CD4-positive, alpha-beta T cell treated with Interferon gamma for 1 hour (primary cell): ENCODE measurements at regions not wholly inside any gene's neighbourhood (a gene's known extent, or its start where the extent isn't known, plus 50 kb on each side); places are given as distances from the start of the nearest gene placed in this dataset.

Experiments used
- DNase-seq: peaks from one replicate; pipeline ENCODE4 v3.0.0-alpha.2; 2020

DNA sequence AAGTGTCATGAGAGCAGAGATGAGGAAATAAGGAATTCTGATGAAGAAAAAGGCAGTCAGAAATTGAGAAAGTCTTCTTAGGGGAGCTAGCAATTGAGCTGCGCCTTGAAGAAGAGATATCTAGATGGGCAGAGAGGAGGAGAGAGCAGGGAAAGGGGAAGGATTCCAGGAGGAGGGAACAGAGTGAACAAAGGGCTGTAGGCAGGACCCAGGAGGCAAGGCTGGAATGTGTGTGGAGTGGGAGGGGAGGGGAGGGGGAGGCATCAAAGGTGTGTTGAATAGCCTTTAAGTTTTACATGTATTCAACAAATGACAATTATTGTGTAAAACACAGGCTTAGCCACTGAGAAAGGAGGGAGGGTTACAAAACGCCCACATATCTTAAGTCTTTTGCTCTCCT, 164.5 kb downstream of the TDRD15 start:
- no peak for DNase-seq

DNA sequence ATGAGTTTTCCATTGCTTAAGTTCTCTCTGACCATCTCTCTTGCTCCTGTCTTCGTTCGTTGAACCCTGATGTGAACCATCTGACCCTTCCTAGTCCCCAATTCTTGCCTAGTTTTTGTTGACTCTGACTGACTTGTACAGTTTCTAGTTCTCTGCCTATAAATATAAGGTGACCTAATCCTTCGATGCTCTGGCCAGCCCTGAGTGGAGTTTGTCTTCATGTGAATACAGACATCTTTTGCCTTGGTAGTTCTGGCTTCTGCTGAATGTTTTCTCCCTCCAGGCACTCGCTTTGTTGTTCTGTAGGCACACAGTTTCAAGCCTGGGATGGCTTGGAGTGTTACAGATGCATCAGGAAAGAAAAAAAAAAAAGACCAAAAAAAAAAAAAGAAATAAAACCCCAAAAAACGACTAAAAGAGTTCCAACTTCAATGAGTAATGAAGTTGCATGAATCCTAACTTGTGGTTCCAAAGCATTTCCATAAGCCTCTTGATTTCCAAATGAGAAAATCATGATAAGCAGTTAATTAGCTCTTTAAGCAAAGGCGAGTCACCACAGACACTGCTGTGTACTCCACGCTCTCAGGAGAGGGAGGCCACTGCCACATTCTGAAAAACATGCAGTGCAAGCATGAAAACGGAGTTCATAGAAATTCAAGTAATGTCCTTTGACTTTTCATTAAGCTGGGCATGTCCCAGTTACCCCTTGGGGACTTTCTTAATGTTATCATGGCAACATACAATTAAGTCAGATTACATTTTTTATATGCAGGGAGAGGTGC, 165.2 kb downstream of the TDRD15 start:
- DNase-seq = no peak

GRCh38 chr2:21289551-21289950, 165.8 kb downstream of the TDRD15 start:
- DNase-seq = no peak

- DNase-seq = no peak
Observed at GRCh38 chr2:21289989-21290388, 166.2 kb downstream of the TDRD15 start.

- DNase-seq = no peak
Observed at GRCh38 chr2:21291426-21291825, 167.7 kb downstream of the TDRD15 start.

DNA sequence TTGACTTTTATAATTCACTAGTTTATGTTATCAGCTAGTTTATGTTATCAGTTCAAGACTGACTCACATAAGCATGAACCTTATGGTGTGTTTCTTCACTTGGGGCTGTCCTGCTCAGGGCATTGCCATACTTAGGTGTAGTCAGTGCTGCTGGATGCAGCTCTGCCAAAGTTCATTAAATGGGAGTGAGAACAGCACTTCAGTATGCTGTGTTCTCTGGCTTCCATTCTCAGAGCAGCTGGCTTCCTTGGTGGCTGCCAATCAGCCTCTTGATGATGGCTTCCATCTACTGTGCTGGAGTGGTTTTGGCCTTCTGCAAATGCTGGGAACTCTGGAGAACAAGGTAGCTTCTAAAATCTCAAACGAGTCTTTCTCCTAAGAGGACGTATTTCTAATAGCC, 170.7 kb downstream of the TDRD15 start:
- no peak for DNase-seq

DNA sequence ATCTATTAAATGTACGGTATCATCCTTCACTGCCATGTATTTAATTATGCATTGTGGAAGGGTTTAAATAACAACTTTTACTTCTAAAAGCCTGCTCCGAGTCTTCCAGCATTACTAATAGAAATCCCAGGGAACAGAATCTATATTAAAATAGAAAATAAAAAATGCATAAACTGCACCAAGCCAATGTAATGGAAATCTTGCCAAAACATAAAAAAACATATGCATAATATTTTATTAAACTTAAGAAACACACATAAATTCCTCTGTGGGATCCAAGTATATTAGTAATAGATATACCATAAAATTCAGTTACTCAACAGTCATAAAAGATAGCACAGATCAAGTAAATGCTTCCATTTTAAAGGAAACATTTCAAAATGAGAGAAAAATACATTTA, 175.6 kb downstream of the TDRD15 start:
- DNase-seq = no peak

GRCh38 chr2:21301871-21302455, 178.2 kb downstream of the TDRD15 start:
- no peak for DNase-seq

DNA sequence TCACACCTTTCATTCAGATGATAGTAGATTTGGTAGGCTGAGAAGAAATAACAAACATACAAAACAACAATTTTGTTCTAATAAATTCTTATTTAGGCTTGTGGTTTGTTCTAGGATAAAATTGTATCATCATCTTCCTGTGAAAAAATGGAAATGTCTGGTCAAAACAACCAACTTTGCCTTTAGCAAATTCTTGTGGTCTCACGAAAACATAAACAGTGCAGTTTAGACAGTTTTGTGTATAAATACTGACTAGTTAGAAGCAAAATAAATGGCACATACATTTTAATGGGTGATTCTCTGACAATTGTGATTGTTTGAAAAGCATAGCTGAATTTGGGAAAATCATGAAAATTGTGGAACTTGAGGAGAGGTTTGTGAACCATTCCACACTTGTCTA, 180.1 kb downstream of the TDRD15 start:
- DNase-seq = no peak

GRCh38 chr2:21305581-21305980, 181.8 kb downstream of the TDRD15 start:
- DNase-seq = no peak

DNA sequence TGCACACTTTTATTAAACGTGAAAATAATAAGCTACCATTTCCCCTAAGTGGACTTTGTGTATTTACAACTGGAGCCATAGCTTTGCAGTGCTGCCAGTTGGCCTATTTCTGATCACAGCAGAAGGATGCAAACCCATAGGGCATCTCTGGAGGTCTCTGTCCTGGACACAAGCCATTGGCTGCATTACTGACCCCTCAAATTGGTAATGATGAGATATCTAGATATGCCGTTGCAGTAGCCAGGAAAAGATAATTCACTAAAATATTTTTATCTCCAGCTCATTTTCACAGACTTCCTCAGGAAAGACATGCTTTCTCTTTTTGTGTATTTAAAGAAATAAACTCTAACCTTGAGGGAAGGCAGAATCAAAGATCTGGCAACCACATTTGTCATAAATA, 182.5 kb downstream of the TDRD15 start:
- no peak for DNase-seq

- no peak for DNase-seq
Observed at GRCh38 chr2:21307037-21307436, 183.3 kb downstream of the TDRD15 start.

GRCh38 chr2:21310493-21310892, 186.7 kb downstream of the TDRD15 start:
- DNase-seq = no peak

DNA sequence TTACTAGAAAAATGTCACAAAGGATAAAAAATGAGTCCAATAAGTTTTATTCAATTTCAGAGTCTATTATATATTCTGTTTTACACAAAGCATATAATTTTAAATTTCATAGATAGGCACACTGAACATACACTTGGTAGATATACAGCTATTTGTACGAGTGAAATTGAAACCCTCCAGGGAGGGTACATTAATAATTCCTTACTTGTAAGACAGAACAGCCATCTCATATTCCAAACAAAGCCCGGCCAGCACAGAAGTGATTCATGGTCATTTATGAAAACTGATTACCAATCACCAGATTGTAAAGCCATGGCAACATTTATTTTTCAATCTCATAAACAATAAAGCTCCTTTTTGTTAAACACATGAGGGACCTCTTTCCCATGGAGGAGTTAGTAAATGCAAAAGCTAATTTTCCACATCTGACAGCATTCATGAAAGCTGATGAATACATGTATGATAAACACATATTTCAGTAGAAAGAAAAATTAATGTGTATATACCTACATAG, 190.6 kb downstream of the TDRD15 start:
- DNase-seq = no peak

DNA sequence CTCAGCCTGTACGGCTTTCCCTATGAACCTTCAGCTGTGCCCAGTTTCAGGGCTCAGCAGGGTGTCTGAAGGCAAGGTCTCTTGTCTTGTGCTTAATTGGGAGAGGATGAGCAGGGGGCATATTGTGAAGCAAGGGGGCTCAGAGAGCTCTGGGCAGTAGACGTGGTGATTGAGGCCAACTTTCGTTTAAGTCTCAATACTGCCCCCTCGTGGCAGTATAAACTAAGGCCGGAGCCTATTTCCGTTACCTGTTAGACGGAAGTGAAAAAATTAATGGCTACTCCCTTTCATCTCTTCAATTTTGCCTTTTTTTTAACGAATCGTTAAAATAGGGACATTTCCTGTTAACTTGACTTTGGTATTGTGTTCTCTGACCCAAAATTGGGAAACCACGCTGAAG, 193.4 kb downstream of the TDRD15 start:
- DNase-seq = peak; percentile 7

DNA sequence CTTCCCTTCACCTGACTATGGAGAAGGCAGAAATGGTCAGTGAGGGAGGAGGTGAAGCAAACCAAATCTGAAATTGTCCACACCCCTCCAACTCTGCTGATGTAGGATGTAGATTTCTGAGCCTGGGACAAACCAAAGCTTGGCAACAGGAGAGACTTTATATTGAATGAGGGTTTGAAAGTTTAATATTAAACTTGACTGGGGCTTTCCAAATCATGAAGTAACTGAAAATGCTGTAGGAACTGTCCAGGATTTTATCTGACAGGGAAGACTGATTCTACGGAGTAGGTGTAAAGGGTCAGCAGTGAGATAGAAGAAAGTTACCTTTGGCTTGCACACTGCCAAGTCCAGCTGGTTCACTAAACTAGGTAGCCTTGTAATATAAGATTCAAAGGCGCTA, 194.5 kb downstream of the TDRD15 start:
- DNase-seq = no peak

DNA sequence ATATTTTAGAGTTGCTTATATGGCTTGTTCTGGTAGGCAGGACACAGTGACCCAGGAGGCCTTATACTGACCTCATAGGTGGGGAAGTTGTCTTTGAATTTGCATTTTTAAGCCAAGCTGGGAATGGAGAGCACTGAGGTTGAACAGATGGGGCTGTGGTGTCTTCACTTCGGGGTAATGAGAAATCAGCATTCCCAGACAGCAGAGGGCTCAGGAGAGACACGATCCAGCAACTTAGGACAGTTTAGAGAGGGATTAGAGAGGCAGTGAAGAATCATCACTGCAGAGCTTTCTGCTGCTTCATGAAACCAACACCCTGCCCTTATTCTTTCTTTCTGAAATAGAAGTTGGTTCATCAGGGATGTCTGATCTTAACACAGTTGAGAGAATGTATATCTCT, 202.4 kb downstream of the TDRD15 start:
- no peak for DNase-seq

GRCh38 chr2:21328177-21328576, 204.4 kb downstream of the TDRD15 start:
- DNase-seq = no peak

DNA sequence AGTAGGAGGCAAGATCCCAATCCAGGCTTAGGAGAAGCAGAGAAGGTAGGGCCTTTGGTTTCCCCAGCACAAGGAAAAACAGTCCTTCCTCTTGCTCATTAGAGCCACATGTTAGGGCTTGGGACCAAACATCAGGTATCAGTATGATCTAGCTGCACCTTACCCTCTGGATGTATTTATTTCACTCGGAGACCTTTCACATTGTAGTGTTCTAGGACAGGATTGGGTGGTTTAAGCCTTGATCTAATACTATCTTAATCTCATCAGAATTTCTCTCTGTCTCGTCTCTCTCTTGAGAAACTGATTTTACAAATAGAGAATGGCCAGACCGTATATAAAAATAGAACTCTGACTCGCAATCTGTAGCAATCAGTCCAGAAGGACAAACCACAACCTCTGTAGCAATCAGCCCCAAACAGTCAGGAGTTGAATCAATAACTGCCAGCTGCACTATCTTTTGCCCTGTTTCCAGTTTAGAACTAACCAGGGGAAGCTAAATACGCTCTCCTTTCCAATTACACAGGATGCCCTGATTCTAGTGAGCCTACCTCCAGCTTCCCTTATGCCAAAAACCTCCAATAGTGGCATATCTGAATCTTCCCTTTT, 207.1 kb downstream of the TDRD15 start:
- no peak for DNase-seq

DNA sequence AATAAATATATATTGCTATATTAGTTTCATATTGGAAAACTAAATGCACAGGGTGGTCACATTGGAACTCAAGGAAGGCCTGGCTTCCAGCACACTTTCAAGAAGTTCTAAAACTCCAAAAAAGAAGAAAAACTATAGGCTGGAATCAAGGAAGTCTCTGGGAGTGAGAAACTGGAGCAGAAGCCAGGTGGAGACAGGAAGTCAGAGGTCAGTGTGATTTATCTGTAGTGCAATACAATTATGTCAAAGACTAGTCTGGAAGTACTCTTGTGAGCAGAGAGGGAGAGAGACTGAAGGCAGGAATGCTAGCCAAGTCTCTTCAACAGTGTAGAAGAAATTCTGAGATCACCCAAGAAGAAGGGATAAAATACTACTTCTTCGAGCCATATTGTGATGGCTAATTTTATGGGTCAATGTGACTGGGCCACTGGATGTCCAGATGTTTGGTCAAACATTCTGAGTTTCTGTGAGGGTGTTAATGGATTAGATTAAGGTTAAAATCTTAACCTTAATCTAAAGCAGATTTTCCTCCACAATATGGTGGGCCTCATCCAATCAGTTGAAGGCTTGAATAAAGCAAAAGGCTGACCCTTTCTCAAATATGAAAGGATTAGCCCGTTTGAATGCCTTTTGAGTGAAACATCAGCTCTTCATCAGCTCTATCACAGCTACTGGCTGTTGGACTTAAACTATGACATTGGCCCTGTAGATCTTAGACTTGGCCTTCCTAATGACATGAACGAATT, 208.0 kb downstream of the TDRD15 start:
- DNase-seq = no peak

GRCh38 chr2:21332993-21333625, 209.3 kb downstream of the TDRD15 start:
- DNase-seq = no peak

- no peak for DNase-seq
Observed at GRCh38 chr2:21333684-21334083, 209.9 kb downstream of the TDRD15 start.

GRCh38 chr2:21346984-21347383, 223.2 kb downstream of the TDRD15 start:
- DNase-seq = no peak
